Left renal cortex interstitium (tissue), 4 donors: ENCODE measurements at regions not wholly inside any gene's neighbourhood (a gene's known extent, or its start where the extent isn't known, plus 50 kb on each side); places are given as distances from the start of the nearest gene placed in this dataset.
A peak's percentile ranks its signal among the peaks of the same experiment; 100 is the strongest.
"Not testable (repeated sequence)": the region's sequence is repeated elsewhere in the genome, so short reads cannot be mapped to it uniquely, and the experiment has no call there.

Experiments used
- DNase-seq, 4 donors: peaks; one replicate each; pipeline ENCODE4 v3.0.0-alpha.2; 2013; ENCODE audit warnings: low read depth in 4 of 4, low spot score in 2 of 4, missing footprints in 1 of 4

GRCh38 chr2:125959047-125959446 is 696.9 kb upstream of the GYPC start:
- no peak for DNase-seq

DNA sequence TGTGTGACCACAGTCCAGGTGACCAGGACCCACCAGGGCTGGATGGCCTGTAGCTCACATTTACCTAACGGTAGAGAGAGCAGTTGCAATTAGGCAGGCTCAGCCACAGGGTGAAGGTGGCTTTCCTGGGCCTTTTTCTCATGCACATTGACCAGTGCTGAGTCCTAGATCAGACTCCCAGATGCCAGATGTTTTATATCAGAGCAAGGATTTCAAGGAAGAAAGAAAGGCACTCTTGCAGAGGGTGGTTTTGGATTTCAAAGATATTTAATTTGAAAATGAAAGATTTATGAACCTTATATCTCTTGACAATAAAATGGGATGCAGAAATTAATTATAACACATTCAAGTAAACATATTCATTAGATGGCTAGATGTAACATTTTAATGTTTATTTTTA is 694.2 kb upstream of the GYPC start:
- peak in 2 of 4 donors; percentile 34 to 37 for DNase-seq

GRCh38 chr2:125979886-125980285 is 676.1 kb upstream of the GYPC start:
- no peak for DNase-seq

DNA sequence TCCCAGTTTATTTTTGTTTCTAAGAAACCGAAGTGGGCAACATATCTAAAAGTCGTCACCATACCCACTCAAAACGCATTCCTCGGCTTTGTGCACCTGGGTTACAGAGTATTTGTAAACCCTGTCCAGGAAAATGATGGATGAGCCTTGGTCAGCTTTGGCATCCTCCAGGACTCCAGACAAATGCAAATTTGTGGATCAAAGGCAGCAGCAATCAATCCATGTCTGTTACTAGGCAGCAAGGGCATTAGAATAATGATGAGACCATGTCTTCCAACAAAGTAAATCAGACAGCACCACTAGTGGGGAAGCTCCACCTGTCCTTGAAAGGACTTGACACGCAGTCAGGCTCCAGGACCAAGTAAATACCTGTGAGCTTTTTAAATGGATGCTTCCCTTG is 672.6 kb upstream of the GYPC start:
- no peak for DNase-seq

GRCh38 chr2:126029316-126029715 is 626.6 kb upstream of the GYPC start:
- DNase-seq = no peak

DNA sequence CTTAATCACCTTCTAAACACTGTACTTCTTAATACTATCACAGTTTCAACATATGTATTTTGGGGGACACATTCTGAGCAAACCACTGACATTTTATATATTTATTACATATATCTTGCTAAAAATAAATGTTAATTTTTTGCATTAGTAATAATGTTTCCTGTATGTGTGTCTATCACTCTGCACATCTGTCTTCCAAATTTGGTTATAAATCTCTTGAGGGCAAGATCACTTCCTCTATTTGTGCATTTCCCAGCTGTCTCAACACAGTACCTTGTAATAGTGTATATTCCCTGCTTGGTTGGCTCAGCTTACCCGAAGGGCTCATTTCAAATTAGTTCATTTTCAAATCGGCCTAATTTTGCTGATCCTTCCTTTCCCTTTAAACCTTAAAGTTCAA is 617.1 kb upstream of the GYPC start:
- no peak for DNase-seq

DNA sequence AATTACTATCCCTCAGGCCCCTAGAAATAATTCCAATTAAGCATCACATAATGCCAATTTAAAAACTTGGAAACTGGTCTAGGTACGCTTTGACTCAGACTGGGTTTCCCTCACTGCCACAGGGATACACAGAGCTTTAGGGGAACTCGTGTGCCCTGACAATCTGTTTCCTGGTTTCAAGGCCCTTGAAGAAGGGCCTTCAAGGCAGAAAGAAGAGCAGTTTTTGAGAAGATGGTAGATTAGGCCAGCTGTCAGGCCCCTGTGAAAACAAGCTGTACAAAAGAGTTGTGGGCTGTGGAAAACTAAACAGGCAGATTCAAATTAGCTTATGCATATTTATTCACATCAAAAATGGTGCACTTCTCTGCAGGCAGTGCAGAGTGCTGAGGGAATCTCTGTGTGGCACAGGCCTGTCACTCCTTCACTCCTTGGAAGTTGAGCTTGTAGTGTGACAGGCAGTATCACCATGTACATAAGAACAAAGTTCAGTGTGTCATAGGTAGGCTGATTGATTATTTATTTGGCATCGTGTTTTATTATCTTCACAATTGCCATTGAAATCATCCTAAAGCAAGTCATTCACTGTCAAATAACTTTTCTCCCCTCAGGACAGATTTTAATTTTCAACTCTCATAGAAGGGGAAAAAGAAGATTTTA is 614.4 kb upstream of the GYPC start:
- no peak for DNase-seq

DNA sequence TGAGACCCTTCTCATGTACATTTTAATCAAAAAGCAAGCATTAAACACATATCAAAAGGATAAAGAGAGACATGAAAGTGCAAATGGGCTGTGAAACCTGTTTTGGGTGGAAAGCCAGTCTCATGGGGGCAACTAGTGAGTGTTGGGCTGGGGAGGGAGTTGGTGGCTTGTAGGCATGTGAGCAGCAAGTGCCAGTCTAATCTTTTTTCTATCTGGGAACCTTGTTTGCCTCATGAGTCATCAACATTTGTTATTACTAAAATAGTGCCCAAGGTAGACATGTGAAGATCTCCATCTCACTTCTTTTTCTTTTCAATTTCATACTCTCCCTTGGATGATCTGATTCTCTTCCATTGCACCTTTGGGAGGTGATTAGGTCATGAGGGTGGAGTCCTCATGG is 613.9 kb upstream of the GYPC start:
- no peak for DNase-seq

DNA sequence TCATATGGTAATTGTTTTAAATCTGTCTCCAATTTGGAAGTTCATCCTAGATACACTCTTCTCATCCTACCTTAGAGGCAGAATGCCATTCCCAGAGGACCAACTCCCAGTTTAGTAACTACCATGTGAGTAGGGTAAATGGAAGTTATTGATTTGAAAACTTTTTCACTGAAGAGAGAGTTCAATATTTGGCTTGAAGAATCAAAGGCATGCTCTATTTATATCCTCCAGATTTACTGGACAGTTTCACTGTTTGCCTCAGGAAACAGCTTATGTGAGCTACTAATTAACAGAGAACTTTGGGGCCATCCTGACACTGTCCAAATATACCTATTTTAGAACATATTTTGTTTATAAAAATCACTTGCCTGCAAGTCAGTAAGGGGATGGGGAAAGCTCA is 607.2 kb upstream of the GYPC start:
- no peak for DNase-seq

DNA sequence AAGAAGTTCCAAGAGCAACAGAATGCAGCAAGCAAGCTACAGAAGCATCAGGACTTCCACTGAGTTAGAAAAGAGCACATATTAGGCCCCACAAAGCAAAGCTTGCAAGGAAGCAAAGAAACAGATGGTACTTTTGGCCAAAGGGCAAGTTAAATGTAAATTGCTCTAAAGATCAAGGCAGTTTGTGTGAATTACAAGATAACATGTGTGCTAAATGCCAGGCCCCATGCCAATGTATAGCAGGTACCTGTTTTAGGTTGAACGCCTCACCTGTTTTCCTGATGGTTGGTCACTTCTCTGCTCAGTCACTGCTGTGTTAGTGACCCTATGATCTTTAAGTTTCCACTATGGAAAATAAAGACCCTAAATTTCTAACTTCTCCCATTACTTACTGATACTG is 606.5 kb upstream of the GYPC start:
- DNase-seq = no peak

DNA sequence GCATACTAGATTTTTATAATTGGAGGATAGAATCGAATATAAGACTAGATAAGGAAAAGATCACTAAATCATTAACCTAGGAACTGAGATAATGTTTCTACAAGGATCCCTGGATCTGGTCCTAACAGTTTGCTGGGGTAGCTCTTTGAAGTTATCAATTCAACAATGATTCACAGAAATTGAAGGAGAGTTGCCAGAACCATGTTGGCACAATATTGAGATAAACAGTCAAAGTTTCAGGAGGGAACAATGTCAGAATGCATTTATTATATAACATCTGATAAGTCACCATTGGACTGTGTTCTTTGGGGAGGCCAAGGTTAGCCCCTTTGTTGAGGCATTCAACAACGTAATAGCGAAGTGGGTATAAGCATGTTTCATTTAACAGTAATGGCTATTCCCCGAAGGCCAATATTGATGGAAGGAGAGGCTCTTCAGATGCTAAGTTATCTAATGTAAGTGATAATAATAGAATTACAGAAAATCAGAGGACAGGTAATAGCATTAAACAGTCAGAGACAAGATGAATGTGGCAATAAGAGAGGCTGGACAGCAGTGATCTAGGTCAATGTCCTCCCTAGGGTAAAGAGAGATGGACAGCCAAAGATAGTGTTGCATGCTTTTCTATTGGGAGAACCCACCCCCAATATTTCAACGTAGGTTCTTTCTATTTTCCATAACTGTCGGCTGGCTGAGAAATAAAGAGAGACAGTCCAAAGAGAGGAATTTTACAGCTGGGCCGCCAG is 604.8 kb upstream of the GYPC start:
- no peak for DNase-seq

DNA sequence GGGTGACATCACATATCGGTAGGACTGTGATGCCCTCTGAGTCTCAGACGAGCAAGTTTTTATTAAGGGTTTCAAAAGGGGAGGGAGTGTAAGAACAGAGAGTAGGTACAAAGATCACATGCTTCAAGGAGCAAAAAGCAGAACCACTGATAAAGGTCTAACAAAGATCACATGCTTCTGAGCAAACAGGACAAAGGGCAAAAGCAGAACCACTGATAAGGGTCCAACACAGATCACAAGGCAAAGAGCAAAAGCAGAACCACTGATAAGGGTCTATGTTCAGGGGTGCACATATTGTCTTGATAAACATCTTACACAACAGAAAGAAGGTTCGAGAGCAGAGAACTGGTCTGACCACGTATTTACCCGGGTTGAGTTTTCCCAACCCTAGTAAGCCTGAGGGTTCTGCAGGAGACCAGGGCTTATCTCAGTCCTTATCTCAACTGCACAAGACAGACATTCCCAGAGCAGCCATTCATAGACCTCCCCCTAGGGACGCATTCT is 604.2 kb upstream of the GYPC start:
- DNase-seq = not testable (repeated sequence)

DNA sequence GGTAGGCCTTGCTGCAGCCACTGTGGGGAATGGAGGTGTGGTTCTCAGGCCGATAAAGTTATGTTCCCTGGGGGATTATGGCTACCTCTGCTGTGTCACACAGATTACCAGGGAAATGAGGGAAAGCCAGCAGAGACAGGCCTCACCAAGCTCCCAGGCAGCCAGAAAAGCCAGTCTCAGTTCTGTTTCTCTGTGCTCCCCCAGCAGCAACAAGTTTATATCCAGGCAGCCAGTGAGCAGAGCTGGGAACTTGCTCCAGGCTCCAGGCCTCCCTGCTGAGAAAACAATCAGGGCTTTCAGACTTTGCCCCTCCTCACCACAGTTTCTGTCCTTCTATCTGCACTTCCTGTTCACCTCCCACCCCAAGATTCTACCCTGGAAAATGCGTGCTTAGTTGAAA is 596.6 kb upstream of the GYPC start:
- no peak for DNase-seq

DNA sequence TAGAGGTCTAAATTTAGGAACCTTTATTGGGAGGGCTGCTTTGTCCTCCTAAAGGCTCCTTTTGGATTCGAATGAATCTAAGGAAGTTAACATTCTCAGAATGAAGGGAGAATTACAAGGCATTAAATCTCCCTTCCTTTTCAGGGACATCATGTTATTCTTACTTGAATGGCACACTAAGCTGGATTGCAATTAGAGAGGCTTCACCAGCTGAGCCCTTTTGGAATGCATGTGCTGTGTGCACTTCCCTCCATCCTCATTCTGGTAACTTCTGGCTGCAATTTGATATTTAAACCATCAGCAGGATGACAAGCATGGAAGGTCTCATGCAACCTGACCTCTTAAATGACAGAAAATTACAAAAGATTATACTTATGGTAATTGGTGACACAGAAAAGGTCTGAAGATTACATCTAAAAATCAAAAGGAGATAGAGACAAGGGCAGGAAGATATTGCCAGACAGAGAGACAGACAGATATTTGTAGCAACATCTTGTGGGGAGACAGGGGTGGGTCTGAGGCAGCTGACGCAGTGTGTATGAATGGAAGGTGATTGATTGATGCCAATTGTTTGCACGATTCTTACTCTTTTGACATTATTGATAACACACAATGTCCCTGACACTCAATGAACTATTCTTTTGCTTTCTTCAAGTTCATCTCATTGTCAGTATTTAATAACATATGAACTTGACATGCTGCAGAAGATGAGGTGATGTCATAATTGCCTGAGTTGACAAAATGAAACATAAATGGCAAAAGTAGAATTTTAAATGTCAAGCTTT is 570.8 kb upstream of the GYPC start:
- DNase-seq = no peak

DNA sequence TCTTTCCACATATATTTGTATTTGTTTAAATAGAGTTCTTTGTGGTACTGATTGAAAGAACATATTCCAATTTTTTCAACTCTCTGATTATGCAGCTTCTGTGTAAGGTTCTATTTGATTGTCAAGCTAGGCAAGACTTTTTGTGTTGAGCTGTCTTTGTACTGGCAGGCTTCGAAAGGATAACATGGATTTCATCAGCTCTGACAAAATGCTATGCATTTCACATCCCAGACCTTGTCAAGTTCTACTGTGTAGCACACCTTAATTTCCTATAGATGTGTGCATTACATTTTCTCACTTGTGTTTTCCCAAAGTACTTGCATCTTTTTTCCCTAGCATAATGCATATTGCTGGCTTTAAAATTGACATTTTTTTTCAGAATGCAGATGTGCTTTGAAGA is 555.0 kb upstream of the GYPC start:
- no peak for DNase-seq

DNA sequence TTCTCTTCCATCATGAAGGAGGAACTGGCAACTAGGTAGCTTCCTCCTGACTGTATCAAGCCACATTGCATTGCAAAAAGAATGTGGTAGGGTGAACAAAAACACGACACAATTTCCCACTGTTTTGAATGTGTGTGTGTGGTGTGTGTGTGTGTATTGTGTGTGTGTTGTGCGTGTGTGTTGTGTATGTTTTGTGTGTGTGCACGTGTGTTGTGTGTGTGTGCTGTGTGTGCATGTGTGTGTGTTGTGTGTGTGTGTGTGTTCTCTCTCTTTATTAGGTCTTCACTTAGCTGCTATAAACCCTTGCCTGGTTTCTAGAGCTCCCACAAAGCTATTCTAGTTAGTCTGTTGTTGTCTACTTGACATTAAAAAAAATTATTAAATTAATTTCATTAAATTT is 550.0 kb upstream of the GYPC start:
- no peak for DNase-seq

GRCh38 chr2:126107883-126108282 is 548.1 kb upstream of the GYPC start:
- no peak for DNase-seq

DNA sequence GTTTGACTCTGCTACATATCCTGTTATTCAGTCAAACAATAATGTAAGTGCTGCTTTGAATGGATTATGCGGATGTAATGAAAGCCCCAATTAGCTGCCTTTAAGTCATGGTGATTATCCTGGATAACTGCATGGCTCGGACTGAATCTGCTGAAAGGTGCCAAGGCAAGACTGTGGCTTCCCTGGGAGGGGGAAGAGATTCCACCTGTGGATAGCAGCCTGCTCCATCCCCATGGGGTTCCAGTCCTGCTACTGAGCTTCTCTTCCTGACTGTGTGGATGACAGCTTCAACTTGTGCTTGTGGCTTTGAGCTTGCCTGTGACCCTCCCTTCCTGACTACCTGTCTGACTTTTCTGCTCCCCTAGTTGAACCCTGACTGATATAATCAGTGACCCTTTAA is 540.0 kb upstream of the GYPC start:
- DNase-seq = no peak

- no peak for DNase-seq
Measured at GRCh38 chr2:126117886-126118285, 538.1 kb upstream of the GYPC start.

GRCh38 chr2:126145752-126146151 is 510.2 kb upstream of the GYPC start:
- no peak for DNase-seq

- DNase-seq = no peak
Measured at GRCh38 chr2:126154256-126154785, 501.6 kb upstream of the GYPC start.
